MM.1S (cell line): ENCODE measurements at regions not wholly inside any gene's neighbourhood (a gene's known extent, or its start where the extent isn't known, plus 50 kb on each side); places are given as distances from the start of the nearest gene placed in this dataset.

ENCODE experiments used
- DNase-seq: peaks from one replicate; pipeline ENCODE4 v3.0.0-alpha.2; 2015
- H2AFZ ChIP-seq: fragments of 300-600 bp; sonication (generic); 2 replicates; pipeline ENCODE4 v1.6.0; 2016; ENCODE audit warnings: antibody characterized with exemption, low read length
- H3F3A ChIP-seq: fragments of 300-600 bp; sonication (generic); 2 replicates; pipeline ENCODE4 v1.6.1; 2016; ENCODE audit warnings: mild to moderate bottlenecking, antibody characterized with exemption, low read length, moderate library complexity, mixed read lengths; ENCODE audit not compliant: insufficient read depth
- H3K27ac ChIP-seq: fragments of 300-600 bp; sonication (generic); 2 replicates; pipeline ENCODE4 v1.5.1; 2016; ENCODE audit warnings: mild to moderate bottlenecking, low read length
- H3K27me3 ChIP-seq: fragments of 300-600 bp; sonication (generic); replicated peaks from 2 replicates; pipeline ENCODE4 v1.6.0; 2016; ENCODE audit warnings: low read length; ENCODE audit not compliant: insufficient read depth
- H3K36me3 ChIP-seq: fragments of 300-600 bp; sonication (generic); replicated peaks from 2 replicates; pipeline ENCODE4 v1.6.1; 2016; ENCODE audit warnings: mild to moderate bottlenecking, low read length, mixed read lengths; ENCODE audit not compliant: insufficient read depth
- H3K4me1 ChIP-seq: fragments of 300-600 bp; sonication (generic); 2 replicates; pipeline ENCODE4 v1.6.1; 2016; ENCODE audit warnings: low read length, mixed read lengths
- H3K4me2 ChIP-seq: fragments of 300-600 bp; sonication (generic); 2 replicates; pipeline ENCODE4 v1.6.0; 2016; ENCODE audit warnings: low read depth, low read length
- H3K4me3 ChIP-seq: fragments of 300-600 bp; sonication (generic); 2 replicates; pipeline ENCODE4 v1.5.1; 2016; ENCODE audit warnings: low read length, mixed read lengths
- H3K79me2 ChIP-seq: fragments of 300-600 bp; sonication (generic); 2 replicates; pipeline ENCODE4 v1.6.1; 2016; ENCODE audit warnings: mixed run types, low read length, mixed read lengths
- H3K9ac ChIP-seq: fragments of 300-600 bp; sonication (generic); 2 replicates; pipeline ENCODE4 v1.6.1; 2016; ENCODE audit warnings: low read length, mixed read lengths
- H3K9me2 ChIP-seq: fragments of 300-600 bp; sonication (generic); replicated peaks from 2 replicates; pipeline ENCODE4 v1.6.1; 2016; ENCODE audit warnings: mild to moderate bottlenecking, low read length, mixed read lengths; ENCODE audit not compliant: insufficient read depth
- H3K9me3 ChIP-seq: fragments of 300-600 bp; sonication (generic); replicated peaks from 2 replicates; pipeline ENCODE4 v1.6.1; 2016; ENCODE audit warnings: mild to moderate bottlenecking, low read length, mixed read lengths; ENCODE audit not compliant: insufficient read depth
- H4K20me1 ChIP-seq: fragments of 300-600 bp; sonication (generic); 2 replicates; pipeline ENCODE4 v1.6.1; 2016; ENCODE audit warnings: mild to moderate bottlenecking, low read length, moderate library complexity, mixed read lengths; ENCODE audit not compliant: insufficient read depth
- EZH2 ChIP-seq: fragments of 300-600 bp; sonication (generic); optimal IDR thresholded peaks from 2 replicates; pipeline ENCODE3; 2017; ENCODE audit warnings: low read depth, mild to moderate bottlenecking, antibody characterized with exemption, low read length, mixed read lengths
- EZH2phosphoT487 ChIP-seq: fragments of 300-600 bp; sonication (generic); IDR thresholded peaks from 2 replicates; pipeline ENCODE4 v1.6.1; 2018; ENCODE audit warnings: antibody characterized with exemption, low read length
- TF ChIP-seq, protein P1 (sequence below): fragments of 300-600 bp; sonication (generic); IDR thresholded peaks from 2 replicates; pipeline ENCODE4 v1.5.1; 2016; ENCODE audit warnings: antibody characterized with exemption, low read length, mixed read lengths

DNA sequence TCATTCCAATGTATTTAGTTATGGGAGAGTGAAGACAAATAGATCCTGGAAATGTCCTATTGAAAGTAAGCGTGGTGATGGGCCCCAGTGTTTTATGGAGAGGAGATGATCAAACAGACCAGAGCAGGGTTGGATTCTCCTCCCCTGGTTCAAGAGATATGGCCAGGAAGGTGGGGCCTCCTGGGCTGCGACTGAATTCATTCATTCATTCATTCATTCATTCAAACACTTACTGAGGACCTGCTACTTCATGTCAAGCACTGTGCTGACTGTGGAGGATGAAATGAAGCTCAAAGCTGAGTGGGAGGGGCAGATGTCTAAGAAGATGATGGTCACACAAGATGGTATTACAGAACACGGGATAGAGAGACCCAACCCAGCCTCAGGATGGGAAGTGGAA lies 71.5 kb upstream of the TNR start:
- no peaks in the 10 kb centered on the region for H3K36me3 ChIP-seq
- no peak overlapping the region for H3K4me3 ChIP-seq
- no peaks in the 10 kb centered on the region for H3K79me2 ChIP-seq
- no peak overlapping the region for H3K27ac ChIP-seq
- H3K9ac ChIP-seq = no peak overlapping the region
- no peaks in the 10 kb centered on the region for H3K4me1 ChIP-seq
- DNase-seq = no peak
- no peaks in the 10 kb centered on the region for H3K9me3 ChIP-seq
- peaks cover 3% of the 10 kb centered on the region; the same call in 1 of the 2 replicates for H3K9me2 ChIP-seq
- TF ChIP-seq, protein P1, sequence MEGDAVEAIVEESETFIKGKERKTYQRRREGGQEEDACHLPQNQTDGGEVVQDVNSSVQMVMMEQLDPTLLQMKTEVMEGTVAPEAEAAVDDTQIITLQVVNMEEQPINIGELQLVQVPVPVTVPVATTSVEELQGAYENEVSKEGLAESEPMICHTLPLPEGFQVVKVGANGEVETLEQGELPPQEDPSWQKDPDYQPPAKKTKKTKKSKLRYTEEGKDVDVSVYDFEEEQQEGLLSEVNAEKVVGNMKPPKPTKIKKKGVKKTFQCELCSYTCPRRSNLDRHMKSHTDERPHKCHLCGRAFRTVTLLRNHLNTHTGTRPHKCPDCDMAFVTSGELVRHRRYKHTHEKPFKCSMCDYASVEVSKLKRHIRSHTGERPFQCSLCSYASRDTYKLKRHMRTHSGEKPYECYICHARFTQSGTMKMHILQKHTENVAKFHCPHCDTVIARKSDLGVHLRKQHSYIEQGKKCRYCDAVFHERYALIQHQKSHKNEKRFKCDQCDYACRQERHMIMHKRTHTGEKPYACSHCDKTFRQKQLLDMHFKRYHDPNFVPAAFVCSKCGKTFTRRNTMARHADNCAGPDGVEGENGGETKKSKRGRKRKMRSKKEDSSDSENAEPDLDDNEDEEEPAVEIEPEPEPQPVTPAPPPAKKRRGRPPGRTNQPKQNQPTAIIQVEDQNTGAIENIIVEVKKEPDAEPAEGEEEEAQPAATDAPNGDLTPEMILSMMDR = no peak
- TF ChIP-seq EZH2phosphoT487 (no peak), EZH2 (no peak)
- H2AFZ ChIP-seq = no peak overlapping the region
- no peaks in the 10 kb centered on the region for H3K27me3 ChIP-seq
- H3F3A ChIP-seq = no peaks in the 10 kb centered on the region
- H4K20me1 ChIP-seq = no peaks in the 10 kb centered on the region
- no peak overlapping the region for H3K4me2 ChIP-seq

DNA sequence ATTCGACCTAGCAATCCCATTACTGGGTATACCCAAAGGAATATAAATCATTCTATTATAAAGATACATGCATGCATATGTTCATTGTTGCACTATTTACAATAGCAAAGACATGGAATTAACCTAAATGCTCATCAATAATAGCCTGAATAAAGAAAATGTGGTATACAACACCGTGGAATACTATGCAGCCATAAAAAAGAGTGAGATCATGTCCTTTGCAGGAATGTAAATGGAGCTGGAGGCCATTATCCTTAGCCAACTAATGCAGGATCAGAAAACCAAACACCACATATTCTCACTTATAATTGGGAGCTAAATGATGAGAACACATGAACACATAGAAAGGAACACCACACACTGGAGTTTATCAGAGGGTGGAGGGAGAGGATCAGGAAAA lies 69.5 kb upstream of the TNR start:
- TF ChIP-seq EZH2phosphoT487 = no peak
- TF ChIP-seq, protein P1 = no peak
- TF ChIP-seq EZH2 = no peak
- Histone ChIP-seq H3K9me3 (no peaks in the 10 kb centered on the region), H3K4me3 (no peak overlapping the region), H3K4me2 (no peak overlapping the region), H2AFZ (no peak overlapping the region), H3K27ac (no peak overlapping the region), H3F3A (no peaks in the 10 kb centered on the region), H3K9me2 (peaks cover 3% of the 10 kb centered on the region; the same call in 1 of the 2 replicates), H3K9ac (no peak overlapping the region), H3K36me3 (no peaks in the 10 kb centered on the region), H3K79me2 (no peaks in the 10 kb centered on the region), H3K4me1 (no peaks in the 10 kb centered on the region), H4K20me1 (no peaks in the 10 kb centered on the region), H3K27me3 (no peaks in the 10 kb centered on the region)
- no peak for DNase-seq

DNA sequence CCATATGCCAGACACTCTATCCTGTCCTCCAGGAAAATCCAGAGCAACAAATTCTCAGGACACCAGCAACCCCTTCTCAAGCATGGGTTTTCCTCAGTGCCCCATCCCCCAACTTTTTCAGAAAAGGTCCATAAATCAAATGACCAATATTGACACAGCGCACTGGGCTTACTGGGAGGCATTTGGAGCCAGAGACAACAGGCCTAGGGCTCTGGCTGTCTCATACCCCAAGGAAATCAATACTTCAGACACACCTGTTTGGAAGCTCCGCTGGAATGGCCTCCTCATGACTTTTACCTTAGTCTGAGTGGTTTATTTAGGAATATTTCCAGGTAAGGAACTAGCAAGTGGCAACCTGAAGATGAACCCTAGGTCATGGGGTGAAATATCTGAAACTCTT lies 66.9 kb upstream of the TNR start:
- DNase-seq = no peak
- no peak overlapping the region for H3K4me2 ChIP-seq

More for the DNA sequence above, 66.9 kb upstream of the TNR start:
- no peaks in the 10 kb centered on the region for H3K27me3 ChIP-seq
- no peaks in the 10 kb centered on the region for H3K79me2 ChIP-seq
- no peak overlapping the region for H2AFZ ChIP-seq
- no peaks in the 10 kb centered on the region for H3K36me3 ChIP-seq
- H3K9me3 ChIP-seq = no peaks in the 10 kb centered on the region
- H3K9ac ChIP-seq = no peak overlapping the region
- no peak overlapping the region for H3K27ac ChIP-seq
- no peaks in the 10 kb centered on the region for H3K4me1 ChIP-seq
- H3F3A ChIP-seq = no peaks in the 10 kb centered on the region
- no peaks in the 10 kb centered on the region for H4K20me1 ChIP-seq
- H3K4me3 ChIP-seq = no peak overlapping the region
- peaks cover 3% of the 10 kb centered on the region; the same call in 1 of the 2 replicates for H3K9me2 ChIP-seq
- no peak for TF ChIP-seq EZH2
- TF ChIP-seq, protein P1 = no peak
